Activated CD8-positive, alpha-beta T cell treated with anti-CD3 and anti-CD28 coated beads for 36 hours (primary cell): ENCODE measurements at regions not wholly inside any gene's neighbourhood (a gene's known extent, or its start where the extent isn't known, plus 50 kb on each side); places are given as distances from the start of the nearest gene placed in this dataset.
"Not testable (repeated sequence)": the region's sequence is repeated elsewhere in the genome, so short reads cannot be mapped to it uniquely, and the experiment has no call there.

Experiments used
- ATAC-seq: fragments of 200-7000 bp; cut with Tn5 transposase; one replicate; pipeline ENCODE4 v1.10.0; 2021; ENCODE audit warnings: mild to moderate bottlenecking, moderate library complexity
- CTCF ChIA-PET: fragments of 350-600 bp; sonication (Branson Sonifier 250); formaldehyde crosslinking; loops from one replicate; lab custom pipeline; 2021; ENCODE audit warnings: antibody characterized with exemption; lab: Charles Lee
- POLR2A ChIA-PET: fragments of 350-600 bp; sonication (Branson Sonifier 250); formaldehyde crosslinking; loops from one replicate; lab custom pipeline; 2021; ENCODE audit warnings: antibody characterized with exemption; lab: Charles Lee
- DNase-seq: peaks from one replicate; pipeline ENCODE4 v3.0.0-alpha.2; 2020
- H3K27ac Mint-ChIP-seq: one replicate; pipeline ENCODE4 v1.8.0; 2021; ENCODE audit warnings: mild to moderate bottlenecking, mixed read lengths
- H3K27me3 Mint-ChIP-seq: one replicate; pipeline ENCODE4 v1.8.0; 2021; ENCODE audit warnings: mixed read lengths
- H3K36me3 Mint-ChIP-seq: one replicate; pipeline ENCODE4 v1.8.0; 2021; ENCODE audit warnings: low read depth, mixed read lengths
- H3K4me1 Mint-ChIP-seq: one replicate; pipeline ENCODE4 v1.8.0; 2021; ENCODE audit warnings: low read depth, mixed read lengths
- H3K4me3 Mint-ChIP-seq: one replicate; pipeline ENCODE4 v1.8.0; 2021; ENCODE audit warnings: mild to moderate bottlenecking, moderate library complexity, mixed read lengths
- H3K9me3 Mint-ChIP-seq: one replicate; pipeline ENCODE4 v1.8.0; 2021; ENCODE audit warnings: mixed read lengths
- intact Hi-C: fragments of 100-400 bp; cut with micrococcal nuclease; formaldehyde crosslinking; loops from one replicate; pipeline ENCODE4 v1.10.0; 2022
- TF ChIP-seq, protein P1 (sequence below): fragments of 200-600 bp; IDR thresholded peaks from one replicate; pipeline ENCODE4 v1.8.0; 2022; ENCODE audit warnings: antibody characterized with exemption, mild to moderate bottlenecking

DNA sequence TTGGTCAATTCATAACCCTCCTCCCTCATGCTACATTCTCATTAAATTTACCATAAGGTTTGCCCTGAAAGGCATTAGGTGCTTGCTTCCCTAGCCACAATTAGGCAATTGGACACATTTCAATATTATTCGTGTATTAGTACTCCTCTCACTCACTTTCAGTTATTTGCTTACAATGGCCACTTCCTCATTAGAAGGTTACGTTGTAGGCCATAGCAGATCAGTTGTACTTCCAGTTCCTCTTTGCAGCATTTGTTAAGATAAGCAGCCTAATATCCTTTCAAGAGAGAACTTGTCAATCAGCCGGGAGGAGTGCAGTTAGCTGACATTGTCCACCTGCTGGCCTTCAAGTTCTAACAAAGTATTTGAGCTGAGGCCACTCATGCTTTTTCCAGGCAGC, 1017.2 kb downstream of the PCDH7 start:
- intact Hi-C loops: no loop called here
- DNase-seq: no peak
- no peak for ATAC-seq
- TF ChIP-seq, protein P1, sequence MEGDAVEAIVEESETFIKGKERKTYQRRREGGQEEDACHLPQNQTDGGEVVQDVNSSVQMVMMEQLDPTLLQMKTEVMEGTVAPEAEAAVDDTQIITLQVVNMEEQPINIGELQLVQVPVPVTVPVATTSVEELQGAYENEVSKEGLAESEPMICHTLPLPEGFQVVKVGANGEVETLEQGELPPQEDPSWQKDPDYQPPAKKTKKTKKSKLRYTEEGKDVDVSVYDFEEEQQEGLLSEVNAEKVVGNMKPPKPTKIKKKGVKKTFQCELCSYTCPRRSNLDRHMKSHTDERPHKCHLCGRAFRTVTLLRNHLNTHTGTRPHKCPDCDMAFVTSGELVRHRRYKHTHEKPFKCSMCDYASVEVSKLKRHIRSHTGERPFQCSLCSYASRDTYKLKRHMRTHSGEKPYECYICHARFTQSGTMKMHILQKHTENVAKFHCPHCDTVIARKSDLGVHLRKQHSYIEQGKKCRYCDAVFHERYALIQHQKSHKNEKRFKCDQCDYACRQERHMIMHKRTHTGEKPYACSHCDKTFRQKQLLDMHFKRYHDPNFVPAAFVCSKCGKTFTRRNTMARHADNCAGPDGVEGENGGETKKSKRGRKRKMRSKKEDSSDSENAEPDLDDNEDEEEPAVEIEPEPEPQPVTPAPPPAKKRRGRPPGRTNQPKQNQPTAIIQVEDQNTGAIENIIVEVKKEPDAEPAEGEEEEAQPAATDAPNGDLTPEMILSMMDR: no peak
- Mint-ChIP-seq H3K27me3 (no peaks in the 10 kb centered on the region), H3K36me3 (no peaks in the 10 kb centered on the region), H3K9me3 (peaks cover 2% of the 10 kb centered on the region), H3K27ac (no peak overlapping the region), H3K4me1 (no peaks in the 10 kb centered on the region), H3K4me3 (no peak overlapping the region)
- ChIA-PET CTCF (no interaction called here), POLR2A (no interaction called here)

DNA sequence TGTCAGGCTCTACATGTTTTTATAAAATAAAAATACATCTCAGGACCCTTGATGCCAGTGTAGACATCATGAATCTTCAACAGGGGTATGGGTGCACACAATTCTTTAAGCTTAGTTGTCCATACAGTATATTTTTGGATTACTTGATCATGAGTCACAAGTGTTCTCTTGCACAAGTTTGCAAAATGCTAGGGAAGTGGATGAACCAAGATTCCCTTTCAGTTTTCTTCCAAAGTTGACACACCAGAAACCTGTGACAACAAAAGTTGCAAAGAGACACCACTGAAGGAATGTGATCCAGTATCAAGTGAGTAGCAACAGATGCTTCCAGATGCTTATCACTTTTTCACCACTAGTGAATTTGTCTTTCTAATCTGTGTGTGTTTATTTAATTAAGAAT, 1021.2 kb downstream of the PCDH7 start:
- Mint-ChIP-seq H3K36me3 (no peaks in the 10 kb centered on the region), H3K4me1 (no peaks in the 10 kb centered on the region), H3K4me3 (no peak overlapping the region), H3K9me3 (no peaks in the 10 kb centered on the region), H3K27me3 (no peaks in the 10 kb centered on the region), H3K27ac (no peak overlapping the region)
- TF ChIP-seq, protein P1: no peak
- DNase-seq (no peak), ATAC-seq (no peak)
- ChIA-PET POLR2A (no interaction called here), CTCF (no interaction called here)
- intact Hi-C loops: no loop called here

DNA sequence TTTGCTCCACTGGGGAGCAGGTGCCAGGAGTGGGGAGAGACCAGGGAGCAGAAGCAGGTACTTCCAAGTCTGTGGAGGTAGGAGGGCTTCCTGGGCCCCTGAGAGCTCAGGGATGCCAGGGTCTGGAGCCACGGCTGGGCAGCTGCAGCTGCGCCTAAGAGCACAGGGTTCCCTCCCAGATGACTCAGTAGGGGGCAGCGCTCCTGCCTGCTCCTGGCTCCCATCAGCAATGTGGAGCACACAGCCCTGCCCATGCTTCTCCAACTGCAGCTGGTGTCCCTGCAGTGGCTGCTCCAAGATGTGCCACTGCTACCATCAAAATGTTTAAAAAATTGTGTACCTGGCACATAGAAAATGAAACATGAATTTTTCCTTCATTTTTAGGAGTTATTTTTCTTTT, 1028.2 kb downstream of the PCDH7 start:
- TF ChIP-seq, protein P1: no peak
- ChIA-PET POLR2A (no interaction called here), CTCF (no interaction called here)
- no peaks in the 10 kb centered on the region for H3K36me3 Mint-ChIP-seq
- DNase-seq (no peak), ATAC-seq (no peak)
- intact Hi-C loops: no loop called here
- no peaks in the 10 kb centered on the region for H3K4me1 Mint-ChIP-seq
- no peak overlapping the region for H3K27ac Mint-ChIP-seq
- H3K27me3 Mint-ChIP-seq: no peaks in the 10 kb centered on the region
- H3K9me3 Mint-ChIP-seq: peaks cover 8% of the 10 kb centered on the region
- no peak overlapping the region for H3K4me3 Mint-ChIP-seq

DNA sequence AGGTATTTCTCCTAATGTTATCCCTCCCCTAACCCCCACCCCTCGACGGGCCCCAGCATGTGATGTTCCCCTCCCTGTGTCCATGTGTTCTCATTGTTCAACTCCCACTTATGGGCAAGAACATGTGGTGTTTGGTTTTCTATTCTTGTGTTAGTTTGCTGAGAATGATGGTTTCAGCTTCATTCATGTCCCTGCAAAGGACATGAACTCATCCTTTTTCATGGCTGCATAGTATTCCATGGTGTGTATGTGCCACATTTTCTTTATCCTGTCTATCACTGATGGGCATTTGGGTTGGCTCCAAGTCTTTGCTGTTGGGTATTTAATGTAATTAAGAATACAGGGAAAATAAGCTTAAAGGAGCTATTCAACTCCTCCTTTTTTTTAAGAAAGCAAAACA, 1030.4 kb downstream of the PCDH7 start:
- DNase-seq, H3K27ac Mint-ChIP-seq, CTCF ChIA-PET, POLR2A ChIA-PET, H3K9me3 Mint-ChIP-seq, H3K36me3 Mint-ChIP-seq, H3K4me1 Mint-ChIP-seq, H3K4me3 Mint-ChIP-seq, ATAC-seq, H3K27me3 Mint-ChIP-seq, intact Hi-C loops: not testable (repeated sequence)

DNA sequence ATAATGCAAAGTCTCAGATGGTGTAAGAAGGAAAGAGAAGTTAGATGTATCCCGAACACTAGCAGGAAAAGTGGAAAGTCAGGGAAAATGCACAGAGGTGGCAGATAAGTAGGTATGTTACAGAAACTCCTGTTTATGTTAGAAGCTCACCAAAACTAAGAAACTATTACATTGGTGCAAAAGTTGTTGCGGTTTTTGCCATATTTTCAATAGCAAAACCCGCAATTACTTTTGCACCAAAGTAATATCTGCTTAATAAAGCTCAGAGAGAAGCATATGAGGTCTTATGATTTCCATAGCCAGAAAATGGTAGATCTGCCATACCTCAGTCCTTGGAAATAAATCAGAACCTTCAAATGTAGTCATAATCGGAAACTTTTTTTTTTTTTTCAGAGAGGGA, 1035.6 kb downstream of the PCDH7 start:
- POLR2A ChIA-PET: no interaction called here
- DNase-seq (no peak), ATAC-seq (no peak)
- no peaks in the 10 kb centered on the region for H3K27me3 Mint-ChIP-seq
- no peak overlapping the region for H3K4me3 Mint-ChIP-seq
- intact Hi-C loops: no loop called here
- no peaks in the 10 kb centered on the region for H3K4me1 Mint-ChIP-seq
- peaks cover 13% of the 10 kb centered on the region for H3K9me3 Mint-ChIP-seq
- H3K27ac Mint-ChIP-seq: no peak overlapping the region
- TF ChIP-seq, protein P1: no peak
- CTCF ChIA-PET: no interaction called here
- H3K36me3 Mint-ChIP-seq: no peaks in the 10 kb centered on the region

DNA sequence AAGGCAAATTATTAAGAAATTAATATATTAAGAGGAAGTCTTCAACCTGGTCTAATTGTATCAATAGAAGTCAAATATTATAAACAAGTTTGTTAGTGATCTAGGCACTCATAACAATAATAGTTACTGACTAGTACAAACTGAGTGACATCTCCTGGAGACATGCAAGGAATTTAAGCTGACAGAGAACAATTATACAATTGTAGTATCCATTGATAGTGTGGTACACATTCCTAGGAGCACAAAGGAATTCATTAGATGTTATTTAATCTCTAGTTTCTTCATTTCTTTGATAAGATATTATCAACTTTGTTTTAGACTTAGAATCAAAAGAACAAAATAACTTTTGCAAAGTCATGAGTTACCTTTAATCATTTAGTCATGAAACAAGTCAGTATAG, 1048.6 kb downstream of the PCDH7 start:
- H3K4me1 Mint-ChIP-seq: no peaks in the 10 kb centered on the region
- ChIA-PET CTCF (no interaction called here), POLR2A (no interaction called here)
- H3K4me3 Mint-ChIP-seq: no peak overlapping the region
- H3K27ac Mint-ChIP-seq: no peak overlapping the region
- peaks cover 10% of the 10 kb centered on the region for H3K9me3 Mint-ChIP-seq
- TF ChIP-seq, protein P1: no peak
- DNase-seq (no peak), ATAC-seq (no peak)
- no peaks in the 10 kb centered on the region for H3K27me3 Mint-ChIP-seq
- no peaks in the 10 kb centered on the region for H3K36me3 Mint-ChIP-seq
- intact Hi-C loops: no loop called here
